NCI-H1092 treated with DMSO at 0.1 percent for 48 hours (cell line): ENCODE measurements at regions not wholly inside any gene's neighbourhood (a gene's known extent, or its start where the extent isn't known, plus 50 kb on each side); places are given as distances from the start of the nearest gene placed in this dataset.

Source experiments
- DNase-seq: peaks from one replicate; lab custom pipeline; 2025; lab: John Stamatoyannopoulos, UW

GRCh38 chr15:91473894-91474545 lies 374.0 kb downstream of the SV2B start:
- no peak for DNase-seq

- no peak for DNase-seq
These were observed 376.6 kb upstream of the SLCO3A1 start for GRCh38 chr15:91476861-91477260.

GRCh38 chr15:91478717-91479191 lies 374.8 kb upstream of the SLCO3A1 start:
- DNase-seq, result no peak

- no peak for DNase-seq
These were observed 373.1 kb upstream of the SLCO3A1 start for GRCh38 chr15:91480426-91480825.

- DNase-seq, result no peak
These were observed 370.7 kb upstream of the SLCO3A1 start for GRCh38 chr15:91482799-91483198.

GRCh38 chr15:91484141-91484540 lies 369.4 kb upstream of the SLCO3A1 start:
- no peak for DNase-seq

- DNase-seq, result no peak
These were observed 365.1 kb upstream of the SLCO3A1 start for GRCh38 chr15:91488452-91488851.

- no peak for DNase-seq
These were observed 363.3 kb upstream of the SLCO3A1 start for GRCh38 chr15:91490211-91490610.

- no peak for DNase-seq
These were observed 362.2 kb upstream of the SLCO3A1 start for GRCh38 chr15:91491101-91491950.

GRCh38 chr15:91496754-91497691 lies 356.5 kb upstream of the SLCO3A1 start:
- DNase-seq, result no peak

GRCh38 chr15:91498046-91498748 lies 355.3 kb upstream of the SLCO3A1 start:
- DNase-seq, result no peak

- DNase-seq, result no peak
These were observed 354.8 kb upstream of the SLCO3A1 start for GRCh38 chr15:91498749-91499062.

GRCh38 chr15:91499774-91500383 lies 353.6 kb upstream of the SLCO3A1 start:
- DNase-seq, result no peak

- DNase-seq, result no peak
These were observed 344.9 kb upstream of the SLCO3A1 start for GRCh38 chr15:91508633-91509032.

GRCh38 chr15:91514147-91514546 lies 339.4 kb upstream of the SLCO3A1 start:
- no peak for DNase-seq

GRCh38 chr15:91515188-91515754 lies 338.2 kb upstream of the SLCO3A1 start:
- DNase-seq, result no peak

GRCh38 chr15:91516866-91517265 lies 336.6 kb upstream of the SLCO3A1 start:
- no peak for DNase-seq

- DNase-seq, result no peak
These were observed 335.9 kb upstream of the SLCO3A1 start for GRCh38 chr15:91517491-91518200.

- DNase-seq, result no peak
These were observed 332.7 kb upstream of the SLCO3A1 start for GRCh38 chr15:91520850-91521249.

- no peak for DNase-seq
These were observed 332.0 kb upstream of the SLCO3A1 start for GRCh38 chr15:91521548-91521947.
